Sigmoid colon (tissue), 6 donors: ENCODE measurements at regions not wholly inside any gene's neighbourhood (a gene's known extent, or its start where the extent isn't known, plus 50 kb on each side); places are given as distances from the start of the nearest gene placed in this dataset.

Experiments
- DNase-seq: peaks from one replicate; pipeline ENCODE4 v3.0.0-alpha.2; 2019
- H3K27ac ChIP-seq, 4 donors: fragments of 200-600 bp; sonication (generic); one replicate each; pipeline ENCODE4 v1.5.1; 2016 to 2019; ENCODE audit warnings: mild to moderate bottlenecking in 1 of 4
- H3K27me3 ChIP-seq, 3 donors: fragments of 200-600 bp; sonication (generic); one replicate each; pipeline ENCODE4 v1.5.1; 2019; ENCODE audit warnings: mild to moderate bottlenecking in 1 of 3
- H3K36me3 ChIP-seq, 4 donors: fragments of 200-600 bp; sonication (generic); one replicate each; pipeline ENCODE4 v1.5.1; 2016 to 2019
- H3K4me1 ChIP-seq, 4 donors: fragments of 200-600 bp; sonication (generic); one replicate each; pipeline ENCODE4 v1.5.1; 2017 to 2019
- H3K4me3 ChIP-seq, 4 donors: fragments of 200-600 bp; sonication (generic); one replicate each; pipeline ENCODE4 v1.5.1; 2017 to 2019; ENCODE audit warnings: mild to moderate bottlenecking in 2 of 4, moderate library complexity in 1 of 4
- H3K9me3 ChIP-seq, 4 donors: fragments of 200-600 bp in 3 of 4; sonication (generic) in 3 of 4; one replicate each; pipeline versions ENCODE4 v1.5.1 to v1.6.1; 2013 to 2019
- CTCF ChIP-seq, 4 experiments: fragments of 450-650 bp in 3 of 4; fragments of 200-600 bp in 1 of 4; IDR thresholded peaks; one replicate each; pipeline ENCODE4 v1.5.1; 2016 to 2019; ENCODE audit warnings: antibody characterized with exemption in 4 of 4, mild to moderate bottlenecking in 3 of 4, moderate library complexity in 2 of 4
- EP300 ChIP-seq, 4 donors: sonication (generic); formaldehyde crosslinking; IDR thresholded peaks; one replicate each; pipeline ENCODE4 v1.6.1; 2017; ENCODE audit warnings: antibody characterized with exemption in 4 of 4
- POLR2A ChIP-seq, 2 donors: fragments of 450-650 bp; IDR thresholded peaks; one replicate each; pipeline ENCODE4 v1.6.1; 2016; ENCODE audit warnings: antibody characterized with exemption in 2 of 2, mild to moderate bottlenecking in 2 of 2, moderate library complexity in 2 of 2
- POLR2AphosphoS5 ChIP-seq, 4 donors: sonication (generic); formaldehyde crosslinking; IDR thresholded peaks; one replicate each; pipeline ENCODE4 v1.6.1; 2017; ENCODE audit warnings: antibody characterized with exemption in 4 of 4
- WGBS, 2 donors: extraction: QIAGEN DNeasy Blood & Tissue Kit; methylation state at CpG; one replicate each; pipeline ENCODE4 v1.1.7; 2013; 5-methylcytosine and 5-hydroxymethylcytosine counted together
- intact Hi-C: fragments of 100-400 bp; cut with DNase I; formaldehyde crosslinking; loops from one replicate; pipeline ENCODE4 v1.15.1; 2023
- donor health status: healthy with polysubstance abuse.
- donor health status: healthy.

GRCh38 chr16:73308771-73309170 is 260.8 kb upstream of the ZFHX3 start:
- Histone ChIP-seq H3K36me3 (no peaks in the 10 kb centered on the region), H3K27ac (no peak overlapping the region), H3K4me1 (peaks cover 0 to 9% (median 2%) of the 10 kb centered on the region in 4 donors), H3K27me3 (peaks cover 0 to 6% (median 6%) of the 10 kb centered on the region in 3 donors), H3K9me3 (no peaks in the 10 kb centered on the region), H3K4me3 (no peak overlapping the region)
- no peak for DNase-seq
- TF ChIP-seq CTCF (IDR thresholded peaks at IDR 0.05) (no peak), POLR2A (IDR thresholded peaks at IDR 0.05) (no peak), EP300 (IDR thresholded peaks at IDR 0.05) (no peak), POLR2AphosphoS5 (IDR thresholded peaks at IDR 0.05) (no peak)
- intact Hi-C loops: no loop called here

DNA sequence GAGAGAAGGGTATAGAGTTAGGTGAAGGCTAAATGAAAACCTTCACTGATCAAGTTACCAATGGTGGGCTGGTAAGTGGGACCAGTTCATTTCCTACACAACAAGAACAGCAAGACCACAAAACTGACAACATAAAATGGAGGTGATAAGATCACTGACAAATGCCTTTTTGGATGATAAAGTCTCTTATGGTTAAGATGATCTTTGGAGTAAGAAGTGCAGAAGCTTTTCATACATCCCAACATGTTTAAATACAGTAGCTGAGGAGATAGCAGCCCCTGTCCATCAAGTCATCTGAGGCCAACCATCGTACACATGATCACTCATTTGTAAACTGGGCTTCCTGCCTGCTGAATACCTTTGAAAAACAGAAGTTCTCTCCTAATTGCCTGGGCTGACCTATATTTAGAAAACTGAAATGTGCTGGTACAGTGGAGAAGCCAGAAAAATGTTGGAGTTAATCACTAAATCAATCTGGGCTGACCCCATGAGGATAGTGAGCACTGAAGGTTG is 259.0 kb upstream of the ZFHX3 start:
- no peak overlapping the region for H3K27ac ChIP-seq
- no peaks in the 10 kb centered on the region for H3K9me3 ChIP-seq
- no peak for DNase-seq
- TF ChIP-seq POLR2A (IDR thresholded peaks at IDR 0.05) (no peak), POLR2AphosphoS5 (IDR thresholded peaks at IDR 0.05) (no peak), EP300 (IDR thresholded peaks at IDR 0.05) (no peak)
- WGBS, 2 donors: 23 to 75% methylated on average over 1 of the region's 1 CpG
- H3K27me3 ChIP-seq: peaks cover 0 to 6% (median 6%) of the 10 kb centered on the region in 3 donors
- no peak overlapping the region for H3K4me3 ChIP-seq
- no peaks in the 10 kb centered on the region for H3K36me3 ChIP-seq
- intact Hi-C loops: no loop called here
- peaks cover 0 to 9% (median 2%) of the 10 kb centered on the region in 4 donors for H3K4me1 ChIP-seq

DNA sequence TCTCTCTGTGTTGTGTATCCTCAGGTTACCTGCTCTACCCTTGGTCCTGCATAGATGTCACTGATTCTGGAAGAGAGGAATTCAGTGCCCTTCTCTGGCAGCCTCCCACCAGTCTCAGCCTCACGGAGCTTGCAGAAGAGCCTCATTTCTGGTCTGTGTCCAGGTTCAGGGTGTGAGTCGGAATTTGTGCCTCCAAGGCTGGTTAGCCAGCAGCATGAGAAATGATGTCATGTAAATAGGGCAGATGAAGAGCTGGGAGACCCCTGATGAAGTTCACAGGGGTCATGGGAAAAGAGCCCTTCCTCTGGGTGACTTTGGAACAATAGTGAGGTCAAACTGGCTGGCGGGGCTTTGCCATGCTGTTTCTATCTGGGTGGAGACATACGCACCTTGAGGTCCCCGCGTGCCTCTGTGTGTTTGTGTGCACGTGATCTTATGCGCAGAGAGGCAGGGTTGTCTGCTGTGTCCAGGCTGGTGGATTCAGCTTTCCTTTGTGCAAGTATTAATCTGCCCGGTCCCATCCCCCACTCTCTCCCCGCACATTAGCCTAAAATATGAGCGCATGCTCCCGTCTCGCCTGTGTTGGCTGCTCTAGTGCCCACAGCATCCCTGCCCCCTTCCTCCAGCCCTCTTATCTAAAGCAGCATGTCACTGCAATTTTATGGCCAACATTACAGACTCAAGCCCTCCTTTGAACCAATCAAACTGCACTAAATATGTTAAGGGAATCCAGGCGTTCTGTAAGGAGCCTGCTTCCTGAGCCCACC is 256.3 kb upstream of the ZFHX3 start:
- H3K4me1 ChIP-seq: peaks cover 0 to 9% (median 2%) of the 10 kb centered on the region in 4 donors
- no peaks in the 10 kb centered on the region for H3K36me3 ChIP-seq
- no peak overlapping the region for H3K27ac ChIP-seq
- intact Hi-C loops: no loop called here
- H3K27me3 ChIP-seq: peaks cover 0 to 6% (median 6%) of the 10 kb centered on the region in 3 donors
- H3K9me3 ChIP-seq: no peaks in the 10 kb centered on the region
- no peak for TF ChIP-seq POLR2A (IDR thresholded peaks at IDR 0.05)
- TF ChIP-seq CTCF (IDR thresholded peaks at IDR 0.05): no peak
- TF ChIP-seq EP300 (IDR thresholded peaks at IDR 0.05): no peak
- TF ChIP-seq POLR2AphosphoS5 (IDR thresholded peaks at IDR 0.05): no peak
- no peak for DNase-seq
- 57 to 61% methylated on average over 14 of the region's 14 CpGs for WGBS, 2 donors
- H3K4me3 ChIP-seq: no peak overlapping the region

GRCh38 chr16:73302942-73303341 is 255.0 kb upstream of the ZFHX3 start:
- H3K27me3 ChIP-seq: peaks cover 0 to 6% (median 6%) of the 10 kb centered on the region in 3 donors
- H3K4me3 ChIP-seq: no peak overlapping the region
- no peaks in the 10 kb centered on the region for H3K9me3 ChIP-seq
- no peak for TF ChIP-seq EP300 (IDR thresholded peaks at IDR 0.05)
- TF ChIP-seq CTCF (IDR thresholded peaks at IDR 0.05): no peak
- no peak for TF ChIP-seq POLR2A (IDR thresholded peaks at IDR 0.05)
- no peak for TF ChIP-seq POLR2AphosphoS5 (IDR thresholded peaks at IDR 0.05)
- peaks cover 0 to 9% (median 2%) of the 10 kb centered on the region in 4 donors for H3K4me1 ChIP-seq
- 92 to 93% methylated on average over 3 of the region's 3 CpGs for WGBS, 2 donors
- no peak for DNase-seq
- H3K36me3 ChIP-seq: no peaks in the 10 kb centered on the region
- no peak overlapping the region for H3K27ac ChIP-seq
- intact Hi-C loops: no loop called here

- Histone ChIP-seq H3K36me3 (no peaks in the 10 kb centered on the region), H3K9me3 (no peaks in the 10 kb centered on the region), H3K4me3 (no peak overlapping the region), H3K27ac (no peak overlapping the region), H3K27me3 (peaks cover 0 to 6% (median 6%) of the 10 kb centered on the region in 3 donors), H3K4me1 (peaks cover 0 to 9% (median 2%) of the 10 kb centered on the region in 4 donors)
- TF ChIP-seq EP300 (IDR thresholded peaks at IDR 0.05) (no peak), CTCF (IDR thresholded peaks at IDR 0.05) (no peak), POLR2AphosphoS5 (IDR thresholded peaks at IDR 0.05) (no peak), POLR2A (IDR thresholded peaks at IDR 0.05) (no peak)
- WGBS, 2 donors: 92% methylated on average over 2 of the region's 2 CpGs
- intact Hi-C loops: no loop called here
- no peak for DNase-seq
Observed at GRCh38 chr16:73301984-73302383, 254.1 kb upstream of the ZFHX3 start.
